ENCODE measurements at regions not wholly inside any gene's neighbourhood (a gene's known extent, or its start where the extent isn't known, plus 50 kb on each side); places are given as distances from the start of the nearest gene placed in this dataset.
"Not testable (repeated sequence)": the region's sequence is repeated elsewhere in the genome, so short reads cannot be mapped to it uniquely, and the experiment has no call there.

GRCh38 chr2:125642032-125642431 lies 1013.9 kb upstream of the GYPC start:
- no peak for ATAC-seq

DNA sequence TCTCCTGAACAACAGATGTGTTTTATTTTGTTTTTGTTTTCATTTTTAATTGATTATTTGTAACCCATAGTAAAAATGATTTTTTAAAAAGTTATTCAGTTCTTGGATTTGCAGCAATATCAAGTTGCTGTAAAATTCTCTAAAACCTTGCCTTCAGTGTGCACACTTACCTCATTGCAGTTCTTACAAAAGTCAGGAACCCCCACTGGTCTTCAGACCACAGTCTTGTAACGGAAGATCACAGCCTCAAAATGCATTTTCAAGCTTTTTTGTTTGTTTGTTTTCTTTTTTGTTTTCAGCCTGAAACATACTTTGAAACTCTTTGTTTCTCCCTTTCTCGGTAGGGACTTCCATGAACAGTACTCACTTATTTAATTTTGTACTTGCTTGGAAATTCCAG lies 1012.8 kb upstream of the GYPC start:
- ATAC-seq = no peak

DNA sequence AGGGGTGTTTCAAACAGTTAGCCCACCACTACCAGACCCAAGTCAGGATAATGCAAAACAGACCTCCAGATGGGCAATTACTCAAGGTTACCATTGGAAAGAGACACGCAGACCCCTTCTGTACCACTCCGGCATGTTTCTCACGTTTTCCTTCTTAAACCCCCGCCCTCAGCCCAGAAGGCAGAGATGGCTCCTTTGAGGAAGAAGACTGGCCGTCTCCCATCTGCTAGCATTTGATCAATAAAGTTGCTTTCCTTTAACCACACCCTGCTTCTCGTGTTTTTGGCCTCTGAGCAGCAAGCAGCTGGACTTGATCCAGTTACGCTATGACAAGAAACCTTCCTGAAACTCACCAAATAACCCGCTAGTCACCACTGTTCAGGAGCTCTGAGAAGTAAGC lies 1012.4 kb upstream of the GYPC start:
- ATAC-seq = no peak

DNA sequence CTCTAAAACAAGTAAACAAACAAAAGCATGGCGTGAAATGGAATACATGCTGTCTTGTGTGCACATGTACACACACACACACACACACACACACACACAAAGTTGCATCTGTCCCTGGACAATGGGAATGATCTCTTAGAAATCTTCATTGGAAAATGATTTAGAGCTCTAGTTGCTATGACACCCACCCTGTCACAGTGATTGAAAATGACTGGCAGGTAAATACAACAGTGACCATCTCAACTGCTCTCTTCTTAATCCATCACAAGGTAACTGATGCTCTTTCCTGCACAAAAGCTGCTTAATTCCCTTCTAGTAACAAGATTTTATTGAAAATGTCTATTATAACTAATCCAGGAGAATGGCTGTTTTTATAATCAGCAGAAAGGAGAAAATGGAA lies 1011.7 kb upstream of the GYPC start:
- ATAC-seq = no peak

DNA sequence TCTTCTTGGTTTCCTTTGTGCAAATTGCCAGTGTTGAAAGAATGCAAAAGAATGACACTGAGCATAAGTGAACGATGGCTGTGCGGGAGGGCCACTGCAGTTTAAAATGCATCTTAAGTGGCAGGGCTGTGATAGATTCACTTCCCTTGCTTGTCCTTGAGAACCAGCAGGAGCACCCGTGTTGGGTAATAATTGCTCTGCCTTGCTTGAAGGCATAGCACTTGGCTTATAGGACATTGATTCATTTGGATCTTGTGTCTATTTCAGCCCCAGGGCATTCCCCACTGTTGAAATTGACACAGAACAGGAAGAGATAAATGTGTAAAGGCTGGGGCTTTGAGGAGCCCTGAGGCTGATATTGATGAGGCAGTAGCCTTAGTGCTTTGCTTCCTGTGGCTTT lies 1003.7 kb upstream of the GYPC start:
- no peak for ATAC-seq

DNA sequence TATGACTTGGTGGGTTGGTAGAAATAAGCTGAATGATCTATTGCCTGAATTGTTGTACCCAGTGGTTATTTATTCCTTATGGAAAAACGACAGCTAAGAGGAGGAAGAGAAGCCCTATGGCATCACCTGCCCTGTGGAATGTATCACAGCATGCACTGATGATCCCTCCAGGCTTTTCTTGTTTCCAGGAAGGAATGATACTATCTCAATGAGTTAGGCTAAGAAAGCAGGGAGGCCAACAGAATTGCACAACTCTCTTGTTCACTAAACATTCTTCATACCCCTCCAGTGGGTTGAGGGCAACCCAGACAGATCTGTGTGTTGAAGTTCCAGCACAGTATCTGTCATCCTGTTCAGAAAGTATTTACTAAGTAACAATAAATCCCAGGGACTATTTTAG lies 1001.7 kb upstream of the GYPC start:
- ATAC-seq = no peak

GRCh38 chr2:125656190-125656589 lies 999.8 kb upstream of the GYPC start:
- no peak for ATAC-seq

GRCh38 chr2:125658583-125658982 lies 997.4 kb upstream of the GYPC start:
- no peak for ATAC-seq

- ATAC-seq = not testable (repeated sequence)
Observed at GRCh38 chr2:125660369-125660768, 995.6 kb upstream of the GYPC start.

DNA sequence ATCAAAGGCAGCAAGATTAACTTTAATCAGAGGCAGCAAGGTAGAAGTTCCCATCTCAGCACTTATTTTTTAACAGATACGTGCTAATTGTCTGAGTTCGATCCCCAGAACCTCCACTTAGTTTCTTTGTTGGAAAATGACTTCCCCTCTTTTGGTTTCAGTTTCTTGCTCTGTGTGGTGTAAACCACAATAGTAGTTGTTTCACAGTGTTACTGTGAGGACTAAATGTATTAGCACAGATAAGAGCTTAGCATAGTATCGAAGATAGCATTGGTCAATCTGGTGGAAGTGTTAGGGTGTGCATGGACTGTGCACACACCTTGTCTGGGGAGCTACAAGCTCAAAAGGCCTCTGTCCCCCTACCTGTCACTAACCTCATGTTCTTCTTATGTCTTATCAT lies 988.3 kb upstream of the GYPC start:
- ATAC-seq = no peak

- no peak for ATAC-seq
Observed at GRCh38 chr2:125679903-125680302, 976.1 kb upstream of the GYPC start.

GRCh38 chr2:125680809-125681208 lies 975.1 kb upstream of the GYPC start:
- ATAC-seq = no peak

GRCh38 chr2:125681576-125681975 lies 974.4 kb upstream of the GYPC start:
- ATAC-seq = no peak

DNA sequence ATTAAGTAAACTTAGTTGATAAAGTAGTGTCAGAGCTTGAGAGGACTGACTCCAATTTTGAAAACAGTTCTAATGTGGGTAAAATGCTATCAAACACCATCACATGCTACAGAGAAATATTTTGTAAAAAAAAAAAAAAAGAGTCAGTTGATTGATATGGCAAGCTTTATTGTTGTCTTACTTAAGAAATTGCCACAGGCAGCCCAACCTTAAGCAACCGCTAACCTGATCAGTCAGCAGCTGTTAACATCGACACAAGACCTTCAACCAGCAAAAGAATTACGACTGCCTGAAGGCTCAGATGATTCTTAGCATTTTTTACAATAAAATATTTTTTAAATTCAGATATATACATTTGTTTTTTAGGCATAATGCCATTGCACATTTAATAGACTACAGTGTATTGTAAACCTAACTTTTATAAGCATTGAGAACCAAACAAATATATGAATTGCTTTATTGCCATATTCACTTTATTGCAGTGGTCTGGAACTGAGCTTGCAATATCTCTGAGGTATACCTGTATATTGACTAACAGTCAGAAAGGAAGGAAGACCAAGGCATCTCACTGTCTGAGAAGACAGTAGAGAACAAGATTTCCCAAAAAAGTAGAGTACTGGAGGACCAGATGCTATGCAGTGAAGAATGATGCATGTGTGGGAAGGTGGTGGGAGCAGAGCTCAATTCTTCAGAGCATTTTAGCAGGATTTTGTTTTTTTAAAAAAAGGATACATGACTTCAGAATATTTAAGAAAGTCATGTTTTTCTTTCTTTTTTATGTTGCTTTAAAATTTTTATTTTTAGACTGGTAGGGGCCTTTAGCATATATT lies 973.8 kb upstream of the GYPC start:
- ATAC-seq = no peak

DNA sequence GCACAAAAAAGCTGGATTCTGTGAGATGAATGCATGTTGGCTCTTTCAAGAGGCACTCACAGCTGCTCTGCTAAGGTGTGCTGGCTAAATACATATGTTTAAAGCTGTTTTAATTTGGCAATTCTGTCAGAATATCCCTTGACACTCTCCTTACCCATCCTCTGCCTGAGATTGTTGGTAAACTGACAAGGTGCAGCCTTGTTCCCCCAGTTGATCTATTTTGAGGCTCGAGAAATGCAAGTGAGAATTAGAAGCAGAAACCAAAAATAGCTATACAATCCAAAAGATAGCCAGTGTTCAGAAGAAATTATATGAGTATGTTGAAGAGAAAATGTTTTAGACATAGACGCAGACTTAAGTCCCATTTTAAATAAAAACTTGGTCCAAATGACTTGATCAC lies 971.7 kb upstream of the GYPC start:
- ATAC-seq = no peak

DNA sequence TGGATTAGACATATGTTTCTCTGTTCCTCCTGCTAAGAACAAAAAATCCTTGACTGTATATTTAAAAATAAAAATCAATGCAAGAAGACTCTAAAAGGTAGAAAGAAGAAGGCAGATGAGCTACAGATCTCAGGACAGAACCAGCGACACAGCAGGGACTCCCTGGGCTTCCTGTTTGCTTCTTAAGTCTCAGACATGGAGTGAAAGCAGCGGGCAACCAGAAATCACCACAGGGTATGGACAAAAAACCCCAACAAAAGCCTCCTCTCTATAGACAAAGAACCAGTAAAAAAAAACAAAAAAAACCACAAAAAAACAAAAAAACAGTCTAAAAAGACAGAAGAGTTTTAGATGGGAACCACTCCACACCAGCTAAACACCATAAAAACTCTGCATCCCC lies 971.0 kb upstream of the GYPC start:
- ATAC-seq = no peak

DNA sequence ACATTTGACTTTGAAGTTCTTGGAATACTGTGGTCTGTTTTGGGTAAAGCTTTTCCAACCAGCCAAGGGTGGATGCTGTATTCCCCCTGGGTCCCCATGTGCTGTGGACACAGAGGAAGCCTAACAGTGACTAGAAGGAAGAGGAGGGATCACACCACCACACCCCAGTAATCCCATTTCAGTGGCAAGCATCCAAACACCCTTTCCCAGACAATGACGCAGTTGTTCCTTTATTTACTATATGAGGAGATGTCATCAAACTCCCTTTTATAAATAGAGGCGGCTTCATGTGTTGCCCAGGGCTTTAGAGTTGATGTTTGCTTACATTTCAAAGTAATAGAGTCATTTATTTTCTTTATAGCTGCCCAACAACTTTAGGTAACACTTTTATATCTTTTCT lies 959.4 kb upstream of the GYPC start:
- no peak for ATAC-seq

DNA sequence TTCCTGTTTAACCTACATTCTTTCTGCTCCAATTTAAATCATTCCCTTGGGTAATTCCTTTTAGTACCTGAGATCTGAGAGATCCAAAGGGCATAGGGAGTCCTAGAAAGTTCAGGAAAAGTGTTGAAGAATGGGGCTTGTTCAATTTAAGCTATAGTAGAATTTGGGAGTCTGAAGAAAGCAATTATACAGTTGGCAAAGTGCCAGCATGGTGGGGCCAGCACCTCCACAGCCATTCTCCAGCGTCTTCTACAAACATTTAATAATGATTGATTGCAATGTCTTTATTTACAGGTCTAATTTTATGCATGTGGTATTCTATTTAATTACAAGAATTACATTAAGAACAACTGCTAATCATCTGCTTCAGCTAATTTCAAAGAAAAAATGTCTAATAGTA lies 957.7 kb upstream of the GYPC start:
- no peak for ATAC-seq

GRCh38 chr2:125701070-125701469 lies 954.9 kb upstream of the GYPC start:
- ATAC-seq = no peak

GRCh38 chr2:125707611-125708010 lies 948.3 kb upstream of the GYPC start:
- no peak for ATAC-seq

- ATAC-seq = no peak
Observed at GRCh38 chr2:125710561-125710960, 945.4 kb upstream of the GYPC start.

DNA sequence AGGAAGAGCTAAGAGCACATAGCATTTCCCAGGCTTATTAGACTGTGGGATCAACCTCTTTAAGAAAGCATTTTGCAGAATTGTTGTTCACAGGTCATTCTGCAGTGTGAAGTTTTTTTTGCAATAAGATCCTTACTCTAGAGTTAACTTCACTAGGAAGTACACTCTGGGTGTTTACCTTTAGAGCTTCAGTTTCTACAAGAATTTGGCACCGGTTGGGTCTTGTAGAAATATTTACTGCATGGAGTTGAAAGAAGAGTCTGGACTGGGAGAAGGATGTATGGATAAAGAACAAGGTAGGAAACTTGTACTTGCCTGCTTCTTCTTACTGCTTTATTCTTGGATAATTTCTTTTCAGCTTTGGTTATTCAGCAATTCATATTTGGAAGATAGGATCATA lies 944.9 kb upstream of the GYPC start:
- no peak for ATAC-seq

DNA sequence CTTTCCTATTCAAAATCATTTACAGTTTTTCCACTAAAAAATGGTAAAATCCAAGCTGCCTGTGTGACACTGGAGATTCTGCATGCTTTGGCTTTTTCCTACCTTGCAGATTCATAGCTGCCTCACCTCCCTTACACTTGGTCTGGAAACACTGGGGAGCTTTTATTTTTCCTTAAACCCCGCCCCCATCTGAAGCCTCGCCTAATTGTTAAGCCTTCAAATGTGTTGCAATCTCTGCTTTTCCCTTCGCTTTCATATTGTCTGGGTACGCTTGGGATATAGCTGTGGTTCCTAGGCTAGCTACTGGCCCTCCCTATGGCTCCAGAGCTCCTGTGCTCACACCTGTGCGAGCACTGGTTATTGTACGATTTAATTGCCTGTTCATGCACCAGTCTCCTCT lies 942.4 kb upstream of the GYPC start:
- ATAC-seq = no peak

GRCh38 chr2:125721072-125721721 lies 934.8 kb upstream of the GYPC start:
- no peak for ATAC-seq

- ATAC-seq = no peak
Observed at GRCh38 chr2:125730921-125731320, 925.0 kb upstream of the GYPC start.

All from activated CD4-positive, CD25-positive, alpha-beta regulatory T cell treated with anti-CD3 and anti-CD28 coated beads, Interleukin-2, amount 50 U/mL, for 24 hours (primary cell).